NCI-H2196 treated with DMSO at 0.1 percent for 48 hours (cell line): ENCODE measurements at regions not wholly inside any gene's neighbourhood (a gene's known extent, or its start where the extent isn't known, plus 50 kb on each side); places are given as distances from the start of the nearest gene placed in this dataset.

Source experiments
- DNase-seq: peaks from one replicate; lab custom pipeline; 2025; ENCODE audit not compliant: unreplicated experiment; lab: John Stamatoyannopoulos, UW

- no peak for DNase-seq
Measured at GRCh38 chr9:550333-550732, 291.2 kb upstream of the DMRT1 start.

DNA sequence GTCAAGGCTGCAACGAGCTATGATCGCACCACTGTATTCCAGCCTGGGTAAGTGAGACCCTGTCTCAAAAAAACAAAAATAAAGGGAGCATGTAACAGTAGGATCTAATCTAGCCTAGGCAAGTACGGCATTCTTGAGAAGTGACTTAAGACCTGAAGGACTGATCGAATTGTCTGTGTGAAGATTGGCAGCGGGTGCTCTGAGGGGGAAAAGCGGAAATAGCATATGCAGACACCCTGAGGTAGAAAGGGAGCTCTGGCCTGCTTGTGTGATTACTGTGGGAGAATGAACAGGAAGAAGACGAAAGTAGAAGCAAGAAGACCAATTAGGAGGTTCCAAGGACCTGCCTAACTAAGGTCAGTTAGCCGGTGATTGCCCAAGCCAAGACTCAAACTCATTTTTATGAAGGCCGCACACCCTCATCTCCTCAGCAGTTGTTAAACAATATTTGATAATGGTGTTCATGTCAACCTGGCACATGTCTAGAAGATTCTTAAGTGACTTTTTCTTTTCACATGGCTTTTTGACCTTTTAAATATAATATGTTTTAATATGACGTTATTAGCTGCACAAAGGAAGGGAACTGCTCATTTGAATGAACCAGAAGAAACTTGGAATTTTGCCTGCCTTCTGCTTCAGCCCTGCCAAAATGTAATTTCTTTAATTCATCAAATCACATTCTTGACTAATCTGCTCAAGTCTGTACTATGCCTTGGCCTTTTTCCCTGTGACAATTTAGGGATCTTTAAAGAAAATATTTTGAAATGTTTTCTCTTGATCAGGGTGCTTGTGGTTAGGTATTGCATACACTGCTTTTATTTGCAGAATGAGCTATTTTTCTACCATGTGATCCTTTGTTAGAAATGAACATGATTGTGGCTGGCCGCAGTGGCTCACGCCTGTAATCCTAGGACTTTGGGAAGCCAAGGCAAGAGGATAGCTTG, 289.2 kb upstream of the DMRT1 start:
- no peak for DNase-seq

GRCh38 chr9:555493-555892, 286.0 kb upstream of the DMRT1 start:
- no peak for DNase-seq

DNA sequence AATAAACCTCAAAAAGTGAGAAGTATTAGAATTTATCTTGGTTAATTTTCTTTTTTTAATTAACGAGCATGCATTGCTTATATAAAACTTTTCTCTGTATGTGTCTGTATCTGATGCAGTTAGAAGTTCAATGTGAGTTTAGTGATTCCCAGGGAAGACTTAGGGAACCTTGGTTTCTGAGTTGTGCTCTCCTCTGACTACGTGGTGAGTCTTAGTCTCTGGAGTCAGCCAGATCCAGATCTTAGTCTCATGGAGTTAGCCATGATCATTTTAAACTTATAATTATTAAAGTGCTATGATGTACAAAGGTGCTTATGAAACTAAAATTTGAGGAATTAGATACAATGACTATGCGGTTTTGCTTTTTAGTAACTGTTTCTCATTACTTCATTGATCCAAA, 285.3 kb upstream of the DMRT1 start:
- no peak for DNase-seq

DNA sequence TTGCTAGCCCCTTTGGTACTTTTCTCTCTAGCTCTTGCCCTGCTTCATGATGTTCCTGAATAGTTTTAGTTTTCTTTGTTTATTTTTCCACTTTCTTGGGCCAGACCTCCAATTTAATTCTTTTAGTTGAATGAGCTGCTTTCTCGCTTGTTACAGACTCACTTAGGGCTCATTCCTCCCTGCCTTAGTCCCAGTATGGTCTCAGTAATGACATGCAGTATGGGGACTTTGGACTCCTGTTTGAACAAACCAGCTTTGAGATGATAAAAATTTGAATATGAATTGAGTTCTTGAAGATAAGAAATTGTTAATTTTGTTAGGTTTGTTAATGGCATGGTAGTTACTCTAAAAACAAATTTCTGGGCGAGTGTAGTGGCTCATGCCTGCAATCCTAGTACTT, 284.8 kb upstream of the DMRT1 start:
- DNase-seq = no peak

GRCh38 chr9:557601-558201, 283.8 kb upstream of the DMRT1 start:
- no peak for DNase-seq

- no peak for DNase-seq
Measured at GRCh38 chr9:561427-561826, 280.1 kb upstream of the DMRT1 start.

DNA sequence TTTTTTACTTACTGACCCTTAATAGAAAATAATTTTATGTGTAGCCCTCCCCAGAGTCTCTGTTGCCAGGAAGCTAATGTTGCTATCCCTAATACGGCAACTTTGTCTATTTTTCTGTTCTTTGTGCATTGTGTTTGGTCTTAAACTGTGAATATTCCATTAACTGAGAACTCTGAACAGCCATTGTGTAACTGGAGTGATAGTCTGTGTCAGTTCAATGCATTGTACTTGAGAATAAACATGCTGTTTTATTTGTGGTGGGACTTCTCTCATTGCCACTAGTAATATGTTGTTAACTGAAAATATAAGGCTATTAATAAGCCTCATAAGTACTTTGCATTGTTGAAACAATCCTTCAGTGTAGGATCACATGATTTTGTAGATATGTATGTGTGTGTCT, 278.3 kb upstream of the DMRT1 start:
- no peak for DNase-seq

- DNase-seq = no peak
Measured at GRCh38 chr9:565528-565927, 276.0 kb upstream of the DMRT1 start.

GRCh38 chr9:567128-567746, 274.3 kb upstream of the DMRT1 start:
- DNase-seq = no peak

GRCh38 chr9:567747-568305, 273.7 kb upstream of the DMRT1 start:
- DNase-seq = no peak

GRCh38 chr9:569296-569695, 272.2 kb upstream of the DMRT1 start:
- DNase-seq = no peak

GRCh38 chr9:570187-570586, 271.3 kb upstream of the DMRT1 start:
- DNase-seq = no peak

- no peak for DNase-seq
Measured at GRCh38 chr9:571066-571465, 270.4 kb upstream of the DMRT1 start.

DNA sequence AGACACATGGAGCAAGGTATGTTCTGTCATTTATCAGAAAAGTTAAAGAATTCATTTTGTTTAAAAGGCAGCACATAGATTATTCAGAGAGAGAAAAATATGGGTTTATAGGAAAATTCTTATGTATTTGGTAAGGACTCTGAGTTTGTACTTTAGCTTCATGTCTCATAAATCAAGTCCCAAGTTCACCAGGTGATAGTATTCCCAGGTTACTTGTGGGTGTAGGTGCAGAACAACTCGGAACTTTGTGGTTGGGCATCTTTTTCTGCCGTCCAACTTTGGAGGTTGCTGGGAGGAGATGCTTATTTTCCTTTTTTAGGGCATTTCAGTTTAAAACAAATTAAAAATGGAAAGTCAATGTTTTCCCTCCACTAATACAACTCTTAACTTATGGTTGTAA, 269.8 kb upstream of the DMRT1 start:
- no peak for DNase-seq

GRCh38 chr9:573691-574410, 267.6 kb upstream of the DMRT1 start:
- DNase-seq = no peak

DNA sequence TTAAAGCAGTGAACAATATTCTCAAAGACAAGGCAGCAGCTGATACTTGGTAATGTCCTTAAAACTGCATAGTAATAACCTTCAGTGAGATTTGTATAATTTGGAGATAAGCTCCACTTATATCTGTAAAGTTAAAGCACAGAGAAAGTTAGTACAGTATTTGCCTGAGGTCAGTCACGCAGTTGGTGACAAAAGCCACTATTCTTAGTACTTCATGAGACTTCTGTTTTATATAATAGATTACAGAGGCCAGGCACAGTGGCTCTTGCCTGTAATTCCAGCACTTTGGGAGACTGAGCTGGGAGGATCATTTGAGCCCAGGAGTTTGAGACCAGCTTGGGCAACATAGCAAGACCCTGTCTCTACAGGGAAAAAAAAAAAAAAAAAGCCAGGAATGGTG, 266.4 kb upstream of the DMRT1 start:
- no peak for DNase-seq

- no peak for DNase-seq
Measured at GRCh38 chr9:580652-581342, 260.7 kb upstream of the DMRT1 start.

- DNase-seq = no peak
Measured at GRCh38 chr9:581673-582497, 259.6 kb upstream of the DMRT1 start.

DNA sequence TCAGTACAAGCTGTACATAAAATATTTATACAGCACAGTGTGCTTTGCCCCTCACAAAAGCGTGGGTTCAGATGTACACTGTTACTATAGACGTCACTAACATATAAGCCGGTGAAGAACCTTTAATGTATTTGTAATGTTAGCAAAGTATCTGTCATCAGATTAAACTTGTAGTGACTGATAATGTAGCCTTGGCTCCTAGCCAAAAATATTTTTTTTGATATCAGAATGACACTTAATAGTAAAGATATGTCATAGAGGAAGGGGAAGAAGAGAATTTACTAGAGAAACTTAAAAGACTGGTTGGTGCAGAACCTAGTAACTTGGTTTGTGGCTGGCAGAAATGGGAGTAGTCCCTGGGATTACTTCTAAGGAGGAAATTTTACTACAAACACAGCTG, 258.7 kb upstream of the DMRT1 start:
- no peak for DNase-seq
